Spleen (tissue), 7 donors: ENCODE measurements at regions not wholly inside any gene's neighbourhood (a gene's known extent, or its start where the extent isn't known, plus 50 kb on each side); places are given as distances from the start of the nearest gene placed in this dataset.

Experiments
- CTCF ChIP-seq, 11 experiments: fragments of 200-600 bp in 7 of 11; fragments of 450-650 bp in 4 of 11; sonication (generic) in 4 of 11; IDR thresholded peaks in 8 of 11; conservative IDR thresholded peaks in 3 of 11; 1 replicate in 7 of 11; 2 replicates in 4 of 11; pipeline versions ENCODE4 v1.4.0 to v1.8.0; 2016 to 2021; ENCODE audit warnings: antibody characterized with exemption in 11 of 11, inconsistent platforms in 4 of 11, mild to moderate bottlenecking in 1 of 11
- POLR2A ChIP-seq, 3 donors: fragments of 450-650 bp; IDR thresholded peaks; one replicate each; pipeline ENCODE4 v1.5.1; 2017; ENCODE audit warnings: antibody characterized with exemption in 3 of 3, mild to moderate bottlenecking in 1 of 3
- POLR2AphosphoS5 ChIP-seq, 3 donors: sonication (generic); formaldehyde crosslinking; IDR thresholded peaks; one replicate each; pipeline ENCODE4 v1.5.1; 2017; ENCODE audit warnings: antibody characterized with exemption in 3 of 3
- donor health status: DM: no; HTN: no; CAD: no; lungs with moderate emphysema.
- donor health status: DM: no; HTN: no; CAD: no.
- donor health status: DM: no; HTN: no; CAD: no.

- TF ChIP-seq POLR2A (IDR thresholded peaks at IDR 0.05) (no peak), CTCF (IDR thresholded peaks at IDR 0.05 in 8 of 11, conservative IDR thresholded peaks at IDR 0.05 in 3 of 11) (no peak), POLR2AphosphoS5 (IDR thresholded peaks at IDR 0.05) (no peak)
Observed at GRCh38 chr16:10252155-10252554, 69.9 kb upstream of the GRIN2A start.
